NK-92 treated with Interleukin-12 subunit alpha and Interleukin-12 subunit beta, amount 100 ng/mL, for 24 hours (cell line): ENCODE measurements at regions not wholly inside any gene's neighbourhood (a gene's known extent, or its start where the extent isn't known, plus 50 kb on each side); places are given as distances from the start of the nearest gene placed in this dataset.
"Not testable (repeated sequence)": the region's sequence is repeated elsewhere in the genome, so short reads cannot be mapped to it uniquely, and the experiment has no call there.

Experiments used
- DNase-seq: peaks from one replicate; lab custom pipeline; 2025; lab: John Stamatoyannopoulos, UW

GRCh38 chr20:57786304-57786932, 76.6 kb upstream of the PMEPA1 start:
- DNase-seq, result no peak

GRCh38 chr20:57785720-57786119, 75.9 kb upstream of the PMEPA1 start:
- DNase-seq, result no peak

- no peak for DNase-seq
Measured at GRCh38 chr20:57785061-57785460, 75.2 kb upstream of the PMEPA1 start.

- no peak for DNase-seq
Measured at GRCh38 chr20:57783956-57784837, 74.4 kb upstream of the PMEPA1 start.

GRCh38 chr20:57783196-57783595, 73.4 kb upstream of the PMEPA1 start:
- DNase-seq, result no peak

- no peak for DNase-seq
Measured at GRCh38 chr20:57782631-57783041, 72.8 kb upstream of the PMEPA1 start.

GRCh38 chr20:57781901-57782300, 72.1 kb upstream of the PMEPA1 start:
- DNase-seq, result no peak

- no peak for DNase-seq
Measured at GRCh38 chr20:57780906-57781305, 71.1 kb upstream of the PMEPA1 start.

- no peak for DNase-seq
Measured at GRCh38 chr20:57780398-57780797, 70.6 kb upstream of the PMEPA1 start.

GRCh38 chr20:57779401-57780003, 69.7 kb upstream of the PMEPA1 start:
- no peak for DNase-seq

- no peak for DNase-seq
Measured at GRCh38 chr20:57777911-57778310, 68.1 kb upstream of the PMEPA1 start.

- DNase-seq, result no peak
Measured at GRCh38 chr20:57774951-57775350, 65.1 kb upstream of the PMEPA1 start.

GRCh38 chr20:57774111-57774880, 64.5 kb upstream of the PMEPA1 start:
- DNase-seq, result no peak

GRCh38 chr20:57773059-57773815, 63.4 kb upstream of the PMEPA1 start:
- no peak for DNase-seq

- no peak for DNase-seq
Measured at GRCh38 chr20:57772349-57772964, 62.6 kb upstream of the PMEPA1 start.

GRCh38 chr20:57770852-57771720, 61.3 kb upstream of the PMEPA1 start:
- no peak for DNase-seq

- DNase-seq, result not testable (repeated sequence)
Measured at GRCh38 chr20:57770401-57770800, 60.6 kb upstream of the PMEPA1 start.

- no peak for DNase-seq
Measured at GRCh38 chr20:57769756-57770155, 59.9 kb upstream of the PMEPA1 start.

GRCh38 chr20:57768519-57768918, 58.7 kb upstream of the PMEPA1 start:
- no peak for DNase-seq

GRCh38 chr20:57767441-57767840, 57.6 kb upstream of the PMEPA1 start:
- DNase-seq, result no peak
